ENCODE measurements at regions not wholly inside any gene's neighbourhood (a gene's known extent, or its start where the extent isn't known, plus 50 kb on each side); places are given as distances from the start of the nearest gene placed in this dataset.
"Not testable (repeated sequence)": the region's sequence is repeated elsewhere in the genome, so short reads cannot be mapped to it uniquely, and the experiment has no call there.

- Histone ChIP-seq H3K27me3 (ENCODE audit: control insufficient read depth in 2 of 2, insufficient read depth in 1 of 2, low read length in 1 of 2) (no peaks in the 10 kb centered on the region), H3K9me3 (ENCODE audit: control insufficient read depth in 2 of 2, insufficient read depth in 1 of 2, low read length in 1 of 2) (no peaks in the 10 kb centered on the region), H3K36me3 (ENCODE audit: control insufficient read depth in 2 of 2, insufficient read depth in 2 of 2, low read length in 1 of 2) (no peaks in the 10 kb centered on the region), H3K27ac (ENCODE audit: low read depth in 1 of 2, low read length in 1 of 2) (no peak overlapping the region), H3K4me1 (ENCODE audit: control insufficient read depth in 2 of 2, insufficient read depth in 2 of 2, low read length in 2 of 2) (no peaks in the 10 kb centered on the region), H3K4me3 (ENCODE audit: low read length in 2 of 2) (no peak overlapping the region)
- WGBS: 92% methylated on average over 5 of the region's 5 CpGs
- DNase-seq (ENCODE audit: low read depth in 6 of 9, low spot score in 9 of 9): no peak
Measured at GRCh38 chr13:58369936-58370335, 738.4 kb downstream of the PCDH17 start.

DNA sequence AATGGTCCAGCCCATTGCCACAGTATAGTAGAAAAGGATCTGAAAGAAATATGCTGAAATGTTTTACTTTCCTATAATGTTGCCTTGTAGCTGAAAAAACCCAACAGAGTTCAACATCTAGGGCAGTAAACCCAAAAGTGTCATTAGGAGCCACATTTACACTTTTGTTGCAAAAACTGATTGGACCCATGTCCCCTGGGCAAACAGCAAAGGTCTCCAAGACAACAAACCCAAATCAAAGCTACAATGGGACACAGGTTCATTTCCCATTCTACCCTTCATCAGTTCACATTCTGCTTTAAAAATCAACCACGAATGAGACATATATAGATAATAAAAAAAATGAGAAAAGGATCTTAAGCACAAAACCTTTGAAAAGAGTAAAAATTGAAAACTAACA, 744.8 kb downstream of the PCDH17 start:
- Histone ChIP-seq H3K27me3 (ENCODE audit: control insufficient read depth in 2 of 2, insufficient read depth in 1 of 2, low read length in 1 of 2) (no peaks in the 10 kb centered on the region), H3K36me3 (ENCODE audit: control insufficient read depth in 2 of 2, insufficient read depth in 2 of 2, low read length in 1 of 2) (no peaks in the 10 kb centered on the region), H3K27ac (ENCODE audit: low read depth in 1 of 2, low read length in 1 of 2) (no peak overlapping the region), H3K4me1 (ENCODE audit: control insufficient read depth in 2 of 2, insufficient read depth in 2 of 2, low read length in 2 of 2) (no peaks in the 10 kb centered on the region), H3K9me3 (ENCODE audit: control insufficient read depth in 2 of 2, insufficient read depth in 1 of 2, low read length in 1 of 2) (no peaks in the 10 kb centered on the region), H3K4me3 (ENCODE audit: low read length in 2 of 2) (no peak overlapping the region)
- no peak for DNase-seq (ENCODE audit: low read depth in 6 of 9, low spot score in 9 of 9)
- 82% methylated on average over 1 of the region's 1 CpG for WGBS

GRCh38 chr13:58376775-58377174, 745.2 kb downstream of the PCDH17 start:
- Histone ChIP-seq H3K4me3 (ENCODE audit: low read length in 2 of 2) (no peak overlapping the region), H3K9me3 (ENCODE audit: control insufficient read depth in 2 of 2, insufficient read depth in 1 of 2, low read length in 1 of 2) (no peaks in the 10 kb centered on the region), H3K4me1 (ENCODE audit: control insufficient read depth in 2 of 2, insufficient read depth in 2 of 2, low read length in 2 of 2) (no peaks in the 10 kb centered on the region), H3K27ac (ENCODE audit: low read depth in 1 of 2, low read length in 1 of 2) (no peak overlapping the region), H3K36me3 (ENCODE audit: control insufficient read depth in 2 of 2, insufficient read depth in 2 of 2, low read length in 1 of 2) (no peaks in the 10 kb centered on the region), H3K27me3 (ENCODE audit: control insufficient read depth in 2 of 2, insufficient read depth in 1 of 2, low read length in 1 of 2) (no peaks in the 10 kb centered on the region)
- DNase-seq (ENCODE audit: low read depth in 6 of 9, low spot score in 9 of 9): no peak
- WGBS: 79% methylated on average over 5 of the region's 5 CpGs

DNA sequence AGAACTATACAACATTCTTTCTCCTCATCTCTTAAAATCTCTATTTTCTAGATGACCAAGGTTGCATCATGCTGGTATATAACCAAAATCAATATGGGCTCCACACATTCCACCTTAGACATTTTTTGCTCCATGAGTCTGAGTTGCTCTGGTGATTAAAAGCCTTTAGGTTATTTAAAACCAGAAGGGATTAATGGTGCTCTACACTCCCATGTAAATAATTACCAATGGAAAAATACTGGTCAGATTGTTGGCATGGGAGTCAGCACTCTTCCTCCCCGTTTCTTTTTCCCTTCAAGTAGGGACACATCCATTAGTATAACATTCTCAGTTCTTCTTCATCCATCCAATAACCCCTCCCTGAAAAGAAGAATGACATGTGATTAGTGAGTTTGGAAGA, 747.7 kb downstream of the PCDH17 start:
- Histone ChIP-seq H3K36me3 (ENCODE audit: control insufficient read depth in 2 of 2, insufficient read depth in 2 of 2, low read length in 1 of 2) (no peaks in the 10 kb centered on the region), H3K9me3 (ENCODE audit: control insufficient read depth in 2 of 2, insufficient read depth in 1 of 2, low read length in 1 of 2) (no peaks in the 10 kb centered on the region), H3K4me1 (ENCODE audit: control insufficient read depth in 2 of 2, insufficient read depth in 2 of 2, low read length in 2 of 2) (no peaks in the 10 kb centered on the region), H3K27me3 (ENCODE audit: control insufficient read depth in 2 of 2, insufficient read depth in 1 of 2, low read length in 1 of 2) (no peaks in the 10 kb centered on the region), H3K4me3 (ENCODE audit: low read length in 2 of 2) (no peak overlapping the region), H3K27ac (ENCODE audit: low read depth in 1 of 2, low read length in 1 of 2) (no peak overlapping the region)
- WGBS: 77% methylated on average over 1 of the region's 1 CpG
- no peak for DNase-seq (ENCODE audit: low read depth in 6 of 9, low spot score in 9 of 9)

- H3K4me1 ChIP-seq (ENCODE audit: control insufficient read depth in 2 of 2, insufficient read depth in 2 of 2, low read length in 2 of 2); H3K4me3 ChIP-seq (ENCODE audit: low read length in 2 of 2); DNase-seq (ENCODE audit: low read depth in 6 of 9, low spot score in 9 of 9); H3K36me3 ChIP-seq (ENCODE audit: control insufficient read depth in 2 of 2, insufficient read depth in 2 of 2, low read length in 1 of 2); H3K27ac ChIP-seq (ENCODE audit: low read depth in 1 of 2, low read length in 1 of 2); H3K9me3 ChIP-seq (ENCODE audit: control insufficient read depth in 2 of 2, insufficient read depth in 1 of 2, low read length in 1 of 2); H3K27me3 ChIP-seq (ENCODE audit: control insufficient read depth in 2 of 2, insufficient read depth in 1 of 2, low read length in 1 of 2): not testable (repeated sequence)
- WGBS: 95% methylated on average over 18 of the region's 18 CpGs
Measured at GRCh38 chr13:58385336-58385735, 753.8 kb downstream of the PCDH17 start.

DNA sequence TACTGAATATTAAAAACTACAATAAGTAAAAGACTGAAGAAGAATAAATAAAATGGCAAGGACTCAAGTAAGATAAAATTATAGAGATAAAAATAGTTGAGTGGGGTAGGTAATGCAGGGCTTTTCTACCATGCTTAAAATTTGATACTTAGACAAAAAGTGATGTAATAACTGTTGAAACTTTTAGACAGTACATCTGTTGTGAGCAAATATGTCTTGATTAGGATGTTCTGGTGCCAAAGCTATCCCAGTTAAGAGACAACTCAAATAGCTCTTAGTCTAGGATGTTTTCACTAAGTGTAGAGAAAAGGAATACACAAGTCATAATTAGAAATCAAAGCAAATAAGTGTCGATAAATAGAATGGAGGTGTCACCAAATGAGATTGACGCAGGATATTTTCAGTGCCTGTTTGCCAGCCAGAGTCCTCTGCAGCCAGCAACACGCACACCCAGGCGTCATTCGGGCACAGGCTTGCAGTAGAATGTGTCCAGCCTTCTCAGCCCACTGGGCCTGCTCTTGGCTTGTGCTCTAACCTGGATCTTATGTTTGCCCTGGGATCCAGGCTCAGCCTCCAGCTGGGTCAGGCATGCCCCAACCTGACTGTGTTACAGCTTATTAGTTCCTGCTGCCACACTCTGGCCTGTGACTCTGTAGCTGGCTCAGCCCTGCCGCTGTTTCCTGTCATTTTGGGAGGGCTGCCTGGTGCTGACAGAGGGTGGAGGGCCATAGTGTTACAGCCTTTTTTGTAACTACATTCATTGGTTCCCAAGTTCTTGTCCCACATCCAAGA, 766.2 kb downstream of the PCDH17 start:
- H3K27me3 ChIP-seq (ENCODE audit: control insufficient read depth in 2 of 2, insufficient read depth in 1 of 2, low read length in 1 of 2): no peaks in the 10 kb centered on the region
- no peaks in the 10 kb centered on the region for H3K36me3 ChIP-seq (ENCODE audit: control insufficient read depth in 2 of 2, insufficient read depth in 2 of 2, low read length in 1 of 2)
- 97% methylated on average over 6 of the region's 6 CpGs for WGBS
- no peaks in the 10 kb centered on the region for H3K9me3 ChIP-seq (ENCODE audit: control insufficient read depth in 2 of 2, insufficient read depth in 1 of 2, low read length in 1 of 2)
- DNase-seq (ENCODE audit: low read depth in 6 of 9, low spot score in 9 of 9): no peak
- H3K4me3 ChIP-seq (ENCODE audit: low read length in 2 of 2): no peak overlapping the region
- no peak overlapping the region for H3K27ac ChIP-seq (ENCODE audit: low read depth in 1 of 2, low read length in 1 of 2)
- H3K4me1 ChIP-seq (ENCODE audit: control insufficient read depth in 2 of 2, insufficient read depth in 2 of 2, low read length in 2 of 2): no peaks in the 10 kb centered on the region

- Histone ChIP-seq H3K27me3 (ENCODE audit: control insufficient read depth in 2 of 2, insufficient read depth in 1 of 2, low read length in 1 of 2) (no peaks in the 10 kb centered on the region), H3K4me3 (ENCODE audit: low read length in 2 of 2) (no peak overlapping the region), H3K9me3 (ENCODE audit: control insufficient read depth in 2 of 2, insufficient read depth in 1 of 2, low read length in 1 of 2) (no peaks in the 10 kb centered on the region), H3K4me1 (ENCODE audit: control insufficient read depth in 2 of 2, insufficient read depth in 2 of 2, low read length in 2 of 2) (no peaks in the 10 kb centered on the region), H3K27ac (ENCODE audit: low read depth in 1 of 2, low read length in 1 of 2) (no peak overlapping the region), H3K36me3 (ENCODE audit: control insufficient read depth in 2 of 2, insufficient read depth in 2 of 2, low read length in 1 of 2) (no peaks in the 10 kb centered on the region)
- DNase-seq (ENCODE audit: low read depth in 6 of 9, low spot score in 9 of 9): no peak
Measured at GRCh38 chr13:58399263-58399662, 767.7 kb downstream of the PCDH17 start.

DNA sequence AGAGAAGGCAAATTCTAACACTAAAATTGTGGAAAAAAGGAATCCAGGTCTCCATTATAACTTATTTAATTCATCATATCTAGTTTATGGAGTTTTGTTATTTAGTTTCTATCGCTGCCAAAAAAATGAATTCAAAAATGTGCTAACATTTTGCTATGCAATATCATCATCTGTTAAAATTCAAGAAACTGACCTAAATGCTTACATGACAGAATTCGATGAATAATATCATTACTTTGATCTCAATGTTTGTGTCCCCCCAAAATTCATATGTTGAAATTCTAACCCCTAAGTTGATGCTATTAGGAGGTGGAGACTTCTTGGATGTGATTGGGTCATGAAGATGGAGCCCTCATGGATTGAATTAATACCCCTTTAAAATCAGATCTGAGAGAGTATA, 775.0 kb downstream of the PCDH17 start:
- Histone ChIP-seq H3K27ac (ENCODE audit: low read depth in 1 of 2, low read length in 1 of 2) (no peak overlapping the region), H3K36me3 (ENCODE audit: control insufficient read depth in 2 of 2, insufficient read depth in 2 of 2, low read length in 1 of 2) (no peaks in the 10 kb centered on the region), H3K4me1 (ENCODE audit: control insufficient read depth in 2 of 2, insufficient read depth in 2 of 2, low read length in 2 of 2) (no peaks in the 10 kb centered on the region), H3K4me3 (ENCODE audit: low read length in 2 of 2) (no peak overlapping the region), H3K27me3 (ENCODE audit: control insufficient read depth in 2 of 2, insufficient read depth in 1 of 2, low read length in 1 of 2) (no peaks in the 10 kb centered on the region), H3K9me3 (ENCODE audit: control insufficient read depth in 2 of 2, insufficient read depth in 1 of 2, low read length in 1 of 2) (no peaks in the 10 kb centered on the region)
- DNase-seq (ENCODE audit: low read depth in 6 of 9, low spot score in 9 of 9): no peak
- 92% methylated on average over 2 of the region's 2 CpGs for WGBS

DNA sequence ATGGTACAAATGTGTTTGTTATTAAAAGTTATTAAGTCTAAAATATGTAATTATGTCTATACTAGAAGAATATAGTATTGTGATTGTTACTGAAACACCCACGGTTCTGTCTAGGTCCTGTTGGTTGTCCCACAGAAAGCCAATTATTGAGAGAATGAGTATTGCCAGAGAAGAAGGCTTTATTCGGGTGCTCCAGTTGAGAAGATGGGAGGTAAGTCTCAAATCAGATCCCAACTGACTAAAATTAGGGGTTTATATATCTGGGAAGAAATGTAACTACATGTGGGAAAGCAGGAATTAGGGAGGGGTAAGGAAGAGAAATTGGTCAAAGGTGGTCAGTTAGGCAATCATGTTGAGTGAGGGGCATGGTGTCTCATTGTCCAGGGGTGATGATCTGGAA, 798.4 kb downstream of the PCDH17 start:
- no peak overlapping the region for H3K27ac ChIP-seq (ENCODE audit: low read depth in 1 of 2, low read length in 1 of 2)
- H3K4me1 ChIP-seq (ENCODE audit: control insufficient read depth in 2 of 2, insufficient read depth in 2 of 2, low read length in 2 of 2): no peaks in the 10 kb centered on the region
- no peaks in the 10 kb centered on the region for H3K27me3 ChIP-seq (ENCODE audit: control insufficient read depth in 2 of 2, insufficient read depth in 1 of 2, low read length in 1 of 2)
- no peaks in the 10 kb centered on the region for H3K36me3 ChIP-seq (ENCODE audit: control insufficient read depth in 2 of 2, insufficient read depth in 2 of 2, low read length in 1 of 2)
- no peaks in the 10 kb centered on the region for H3K9me3 ChIP-seq (ENCODE audit: control insufficient read depth in 2 of 2, insufficient read depth in 1 of 2, low read length in 1 of 2)
- WGBS: 91% methylated on average over 2 of the region's 2 CpGs
- H3K4me3 ChIP-seq (ENCODE audit: low read length in 2 of 2): no peak overlapping the region
- no peak for DNase-seq (ENCODE audit: low read depth in 6 of 9, low spot score in 9 of 9)

Measured in thymus (tissue), 11 donors.